GM18517 (cell line): ENCODE measurements at regions not wholly inside any gene's neighbourhood (a gene's known extent, or its start where the extent isn't known, plus 50 kb on each side); places are given as distances from the start of the nearest gene placed in this dataset.

Source experiments
- ATAC-seq: cut with Tn5 transposase; IDR thresholded peaks from one replicate; pipeline ENCODE4 v1.9.1; 2021; ENCODE audit warnings: mild to moderate bottlenecking, moderate library complexity; ENCODE audit not compliant: unreplicated experiment

DNA sequence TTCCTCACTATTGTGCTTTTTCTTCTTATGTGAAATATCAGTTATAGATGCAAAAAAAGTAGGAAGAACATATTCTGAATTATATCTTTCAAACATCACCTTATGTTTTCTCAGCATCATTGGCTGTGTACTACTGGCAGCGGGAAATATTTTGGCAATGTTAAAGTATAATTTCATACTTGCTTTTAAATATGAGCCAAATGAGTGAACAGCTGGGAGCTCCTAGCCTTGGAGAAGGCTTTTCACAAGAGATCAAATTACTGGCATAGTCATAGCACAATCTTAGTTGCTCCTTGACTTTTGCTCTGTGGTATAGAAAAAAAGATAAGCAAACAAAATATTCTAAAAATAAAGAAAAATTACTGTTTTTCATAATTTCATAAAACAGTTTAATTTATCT lies 1575.8 kb upstream of the PABPC4L start:
- ATAC-seq = no peak

DNA sequence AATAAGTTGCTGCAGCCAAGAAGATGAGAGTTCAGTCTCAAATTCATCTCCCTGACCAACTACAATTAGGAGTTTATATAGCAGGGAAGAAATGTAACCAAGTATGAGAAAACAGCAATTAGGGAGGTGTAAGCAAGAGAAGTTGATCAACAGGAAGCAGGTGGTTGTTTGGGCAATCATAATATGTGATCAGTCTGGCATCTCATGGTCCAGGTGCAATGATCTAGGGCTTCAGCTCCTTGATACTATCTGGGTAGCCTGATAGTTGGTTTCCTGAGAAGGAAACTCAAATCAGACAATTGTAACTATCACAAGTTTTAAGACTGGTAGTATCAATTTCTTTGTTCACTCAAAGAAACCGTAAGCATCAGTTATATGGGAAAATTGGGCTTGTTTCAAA lies 1574.3 kb upstream of the PABPC4L start:
- ATAC-seq = no peak

DNA sequence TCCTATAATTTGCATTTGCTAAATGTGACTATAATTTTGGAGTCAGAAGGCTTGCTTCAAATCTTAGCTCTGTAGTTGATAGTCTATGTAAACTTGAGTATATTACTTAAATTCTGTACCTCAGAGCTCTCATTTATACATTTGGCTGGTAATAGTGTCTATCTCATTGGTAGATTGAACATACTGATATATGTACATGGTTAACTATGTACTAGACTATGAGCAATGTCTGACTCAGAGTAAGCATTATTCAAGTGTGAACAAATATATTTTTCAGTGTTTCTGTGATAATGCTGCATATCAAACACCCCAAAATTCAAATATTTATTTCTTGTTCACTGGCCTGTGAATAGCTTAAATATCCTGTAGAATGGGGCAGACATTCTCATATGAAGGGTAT lies 1568.9 kb upstream of the PABPC4L start:
- no peak for ATAC-seq

DNA sequence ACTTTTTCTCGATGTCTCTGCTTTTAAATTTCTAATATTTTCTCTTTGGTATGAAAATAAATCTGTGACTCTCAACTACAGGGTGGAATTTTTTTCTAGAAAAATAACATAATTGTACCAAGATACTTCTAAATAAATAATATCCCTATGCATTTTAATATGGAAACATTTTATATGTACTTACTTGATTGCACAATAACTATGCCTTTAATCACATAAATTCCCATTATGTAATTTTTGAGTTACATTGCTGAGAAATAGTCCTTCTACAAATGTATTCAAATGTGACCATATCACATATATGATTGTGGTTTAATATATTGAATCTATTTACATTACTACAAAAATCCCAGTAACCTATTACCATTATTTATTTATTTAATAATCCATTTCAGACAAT lies 1543.3 kb upstream of the PABPC4L start:
- no peak for ATAC-seq

DNA sequence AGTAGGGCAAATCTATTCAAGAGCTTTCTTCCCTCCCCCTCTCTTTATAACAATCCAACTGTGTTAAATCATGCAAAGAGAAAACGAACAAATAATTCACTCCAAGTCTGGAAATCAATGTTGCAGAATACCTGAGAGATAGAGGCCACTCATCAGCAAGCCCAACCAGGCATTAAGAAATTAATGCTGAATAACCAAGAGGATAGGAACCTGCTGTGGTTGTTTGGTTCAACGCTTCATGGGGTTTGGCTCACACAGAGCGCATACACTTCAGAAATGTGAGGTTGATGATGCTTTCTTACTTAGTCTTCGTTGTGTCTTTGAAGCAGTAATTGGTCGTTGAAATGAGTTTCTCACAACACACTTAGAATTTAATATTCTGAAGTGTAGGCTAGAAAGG lies 1540.0 kb upstream of the PABPC4L start:
- ATAC-seq = no peak

DNA sequence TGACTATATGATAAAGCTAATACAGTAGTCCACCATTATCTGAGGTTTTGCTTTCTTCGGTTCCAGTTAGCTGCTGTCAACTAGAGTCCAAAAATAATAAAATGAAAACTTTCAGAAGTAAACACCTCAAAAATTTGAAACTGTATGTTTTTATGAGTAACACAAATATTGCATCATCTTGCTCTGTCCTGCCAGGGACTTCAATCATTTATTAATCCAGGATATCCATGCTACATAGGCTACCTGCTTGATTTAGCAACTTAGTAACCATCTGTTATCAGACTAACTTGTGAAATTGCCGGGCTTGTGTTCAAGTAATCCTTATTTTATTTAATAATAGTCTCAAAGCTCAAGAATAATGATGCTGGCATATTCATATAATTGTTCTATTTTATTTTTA lies 1537.8 kb upstream of the PABPC4L start:
- no peak for ATAC-seq

DNA sequence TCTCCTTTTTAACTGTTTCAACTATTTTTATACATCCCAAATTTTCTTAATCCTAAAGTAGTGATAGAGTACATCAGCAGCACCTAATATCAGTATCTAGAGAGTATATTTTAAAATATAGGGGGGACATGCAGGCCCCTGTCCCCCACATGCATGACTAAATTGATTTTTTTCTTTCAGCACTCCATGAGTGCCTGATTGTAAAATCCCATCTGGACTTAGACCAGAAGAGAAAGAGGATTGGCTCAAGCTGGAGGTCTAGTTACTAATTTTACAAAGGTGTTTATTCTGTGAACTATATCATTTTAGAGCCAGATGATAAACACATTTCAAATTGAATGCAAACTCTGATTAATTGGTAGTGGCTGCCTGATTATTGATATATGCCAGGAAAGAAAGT lies 1533.9 kb upstream of the PABPC4L start:
- ATAC-seq = no peak

DNA sequence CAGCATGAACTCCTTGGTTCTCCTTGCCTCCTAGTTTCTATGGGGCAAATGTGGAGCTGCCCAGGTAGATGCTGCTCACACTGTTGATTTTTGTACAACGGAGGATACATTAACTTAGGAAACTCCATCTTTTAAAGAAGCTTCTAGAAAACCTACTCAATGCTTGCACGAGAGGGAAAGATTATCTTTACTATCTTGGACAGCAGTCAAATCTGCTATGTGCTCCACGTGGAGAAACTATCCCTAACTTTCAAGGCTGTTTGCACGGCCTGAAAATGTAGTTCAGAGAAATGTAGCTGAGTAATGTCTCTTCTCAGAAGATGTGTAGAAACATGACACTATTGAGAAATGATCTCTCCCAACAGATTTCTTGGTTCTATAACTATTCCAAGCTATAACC lies 1530.9 kb upstream of the PABPC4L start:
- no peak for ATAC-seq

DNA sequence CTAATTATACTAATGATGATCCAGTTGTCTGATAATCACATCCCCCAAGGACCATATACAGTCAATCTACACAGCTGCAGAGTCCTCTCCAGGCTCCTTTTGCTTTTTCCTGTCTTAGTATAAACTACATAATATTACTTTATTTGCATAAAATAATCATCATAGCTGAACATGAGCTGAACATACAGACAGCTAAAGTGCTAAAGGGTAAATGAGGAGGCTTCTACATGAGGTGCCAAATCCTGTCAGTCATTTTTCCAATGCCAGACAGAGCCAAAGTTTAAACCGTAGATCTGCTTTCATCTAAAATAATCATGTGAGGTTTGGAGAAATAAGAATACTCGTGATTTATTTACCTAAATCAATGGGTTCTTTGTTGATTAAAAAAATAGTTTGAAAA lies 1530.1 kb upstream of the PABPC4L start:
- ATAC-seq = no peak

DNA sequence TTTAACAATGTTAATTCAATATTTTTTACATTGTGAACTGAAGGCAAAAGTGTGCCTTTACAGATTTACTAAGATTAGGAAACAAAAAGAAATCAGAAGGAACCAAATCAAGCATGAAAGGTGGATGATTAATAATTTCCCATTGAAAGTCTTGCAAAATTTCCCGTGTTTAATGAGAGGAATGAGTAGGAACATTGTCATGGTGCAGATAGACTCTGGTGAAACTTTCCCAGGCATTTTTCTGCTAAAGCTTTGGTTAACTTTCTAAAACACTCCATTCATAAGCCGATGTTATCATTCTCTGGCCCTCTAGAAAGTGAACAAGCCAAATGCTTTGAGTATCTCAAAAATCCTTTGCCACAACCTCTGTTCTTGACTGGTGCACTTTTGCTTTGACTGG lies 1522.8 kb upstream of the PABPC4L start:
- no peak for ATAC-seq

DNA sequence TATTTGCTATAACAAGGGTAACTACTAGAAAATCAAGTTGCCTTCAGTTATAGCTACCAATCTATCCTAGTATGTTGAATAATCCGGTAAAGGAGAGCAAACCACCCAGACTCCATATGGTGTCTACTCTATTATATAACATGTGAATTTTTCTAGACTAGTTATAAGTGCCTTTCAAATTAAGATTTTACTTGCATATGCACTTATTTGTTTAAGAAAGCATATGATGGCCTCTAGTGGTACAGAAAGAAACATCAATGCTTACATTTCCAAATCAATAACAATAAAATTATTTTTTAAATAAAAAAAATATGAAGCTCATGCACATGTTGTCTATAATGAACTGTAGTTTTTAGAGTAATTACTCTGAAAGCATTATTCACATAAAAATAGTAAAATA lies 1516.4 kb upstream of the PABPC4L start:
- ATAC-seq = no peak

DNA sequence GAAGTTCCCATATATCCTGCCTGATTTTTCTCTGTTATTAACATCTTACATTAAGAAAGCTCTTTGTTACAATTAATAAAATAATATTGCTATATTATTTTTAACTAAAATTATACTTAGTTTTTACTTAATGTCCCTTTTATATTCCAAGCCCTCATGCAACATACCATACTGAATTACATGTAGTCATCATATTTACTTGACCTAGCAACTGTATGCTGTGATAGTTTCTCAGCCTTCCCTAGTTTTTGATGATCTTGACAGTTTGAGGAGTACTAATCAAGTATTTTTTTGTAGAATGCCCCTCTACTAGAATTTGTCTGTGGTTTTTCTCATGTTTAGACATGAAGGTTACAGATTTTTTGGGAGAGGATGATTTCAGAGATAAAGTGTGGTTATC lies 1503.8 kb upstream of the PABPC4L start:
- no peak for ATAC-seq

DNA sequence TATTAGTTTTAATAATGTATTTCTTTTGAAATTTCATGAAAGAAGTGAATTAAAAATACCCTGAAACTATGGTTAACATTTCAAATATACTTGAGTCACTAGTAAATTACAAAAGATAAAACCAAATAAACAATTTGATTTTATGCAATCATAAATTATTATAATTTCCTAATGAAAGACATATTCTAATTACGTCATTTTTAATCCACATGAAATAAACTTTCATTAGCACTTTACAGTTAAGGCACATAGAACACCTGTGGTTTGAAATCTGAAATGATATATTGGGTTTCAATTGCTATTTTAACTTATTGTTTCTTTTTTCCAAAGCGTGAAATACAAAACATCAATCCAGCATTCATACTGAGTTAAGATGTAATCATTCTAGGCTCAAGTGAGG lies 1492.5 kb upstream of the PABPC4L start:
- ATAC-seq = no peak

DNA sequence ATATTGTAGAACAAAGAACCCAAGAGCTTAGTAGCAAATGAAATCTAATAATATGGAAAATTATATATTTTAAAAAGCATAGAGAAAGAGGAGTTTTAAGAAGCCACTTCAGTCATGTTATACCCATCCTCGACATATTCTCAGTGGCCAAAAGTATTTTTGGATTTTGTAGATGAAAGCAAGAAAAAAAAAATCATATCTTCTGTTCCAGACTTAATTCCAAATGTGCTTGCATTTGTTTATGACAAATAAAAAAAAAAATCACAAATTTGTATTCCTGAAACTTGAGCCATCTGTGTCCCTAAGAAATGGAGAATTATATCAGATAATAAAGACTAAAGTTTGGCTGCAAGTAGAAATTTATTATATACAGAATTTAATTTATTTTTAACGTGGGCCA lies 1482.4 kb upstream of the PABPC4L start:
- no peak for ATAC-seq

DNA sequence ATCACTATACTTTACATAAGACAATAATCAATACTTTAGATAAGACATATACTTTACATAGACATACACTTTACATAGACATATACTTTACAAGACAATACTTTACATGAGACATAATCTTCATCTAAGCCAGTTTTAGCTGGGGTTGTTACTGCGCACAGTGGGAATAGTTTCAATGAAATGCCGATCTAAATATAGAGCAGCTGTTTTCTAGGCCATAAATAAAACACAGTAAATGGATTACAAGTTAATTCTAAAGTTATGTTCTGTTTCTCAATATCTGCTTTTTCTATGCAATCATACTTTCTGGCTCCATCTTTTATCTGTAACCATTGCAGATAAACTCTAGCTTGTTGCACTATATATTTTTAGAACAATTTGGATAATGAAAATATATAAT lies 1470.6 kb upstream of the PABPC4L start:
- no peak for ATAC-seq

DNA sequence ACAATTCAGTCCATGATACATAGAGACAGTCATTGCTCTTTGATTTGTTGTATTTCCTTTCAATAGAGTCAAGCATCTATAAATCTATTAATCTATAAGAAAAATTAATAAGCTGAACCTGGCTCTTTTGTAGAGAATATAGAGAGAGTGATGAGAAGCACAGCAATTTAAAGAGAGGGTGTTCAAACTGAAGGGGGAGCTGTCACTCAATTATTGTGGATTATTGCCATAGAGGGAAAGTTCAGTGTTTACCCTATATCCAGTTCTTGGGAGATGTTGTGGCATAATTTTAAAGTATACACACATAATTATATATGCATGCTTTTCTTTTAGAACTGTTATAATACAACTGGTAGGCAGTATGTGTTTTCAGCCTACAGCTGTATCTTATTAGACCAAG lies 1469.0 kb upstream of the PABPC4L start:
- no peak for ATAC-seq
